Activated T-cell treated with anti-CD3 and anti-CD28 coated beads, Interleukin-2, amount 50 U/mL, for 72 hours (primary cell): ENCODE measurements at regions not wholly inside any gene's neighbourhood (a gene's known extent, or its start where the extent isn't known, plus 50 kb on each side); places are given as distances from the start of the nearest gene placed in this dataset.
"Not testable (repeated sequence)": the region's sequence is repeated elsewhere in the genome, so short reads cannot be mapped to it uniquely, and the experiment has no call there.

Experiments
- ATAC-seq, 2 donors: fragments of 150-1000 bp; cut with Tn5 transposase; replicated peaks in 1 of 2; 2 replicates each; pipeline ENCODE4 v1.10.0; 2021; ENCODE audit warnings: moderate library complexity in 2 of 2, mild to moderate bottlenecking in 1 of 2
- DNase-seq, 2 donors: peaks; one replicate each; pipeline ENCODE4 v3.0.0; 2021 to 2022; ENCODE audit warnings: mixed read lengths in 1 of 2
- H3K27ac Mint-ChIP-seq: one replicate; pipeline ENCODE4 v1.8.0; 2022; ENCODE audit warnings: mild to moderate bottlenecking, moderate library complexity, mixed read lengths
- H3K27me3 Mint-ChIP-seq: one replicate; pipeline ENCODE4 v1.8.0; 2022; ENCODE audit warnings: low read depth, mixed read lengths
- H3K36me3 Mint-ChIP-seq, 2 donors: one replicate each; pipeline ENCODE4 v1.8.0; 2022; ENCODE audit warnings: mixed read lengths in 2 of 2, mild to moderate bottlenecking in 1 of 2; ENCODE audit not compliant: insufficient read depth in 2 of 2
- H3K4me1 Mint-ChIP-seq: one replicate; pipeline ENCODE4 v1.8.0; 2022; ENCODE audit warnings: low read depth, mixed read lengths
- H3K4me3 Mint-ChIP-seq, 2 donors: one replicate each; pipeline ENCODE4 v1.8.0; 2022; ENCODE audit warnings: mild to moderate bottlenecking in 2 of 2, mixed read lengths in 2 of 2, moderate library complexity in 2 of 2
- H3K9me3 Mint-ChIP-seq, 2 donors: one replicate each; pipeline ENCODE4 v1.8.0; 2022; ENCODE audit warnings: mixed read lengths in 2 of 2

GRCh38 chr1:232702911-232703310 is 73.0 kb upstream of the SIPA1L2 start:
- no peak overlapping the region for H3K27ac Mint-ChIP-seq
- H3K4me3 Mint-ChIP-seq = no peak overlapping the region
- ATAC-seq = no peak
- H3K36me3 Mint-ChIP-seq = no peaks in the 10 kb centered on the region
- peaks cover 11% of the 10 kb centered on the region for H3K4me1 Mint-ChIP-seq
- H3K27me3 Mint-ChIP-seq = peaks cover 14% of the 10 kb centered on the region
- H3K9me3 Mint-ChIP-seq = no peaks in the 10 kb centered on the region
- DNase-seq = no peak

- Mint-ChIP-seq H3K4me3 (no peak overlapping the region), H3K4me1 (peaks cover 11% of the 10 kb centered on the region), H3K36me3 (no peaks in the 10 kb centered on the region), H3K27me3 (peaks cover 14% of the 10 kb centered on the region), H3K9me3 (no peaks in the 10 kb centered on the region), H3K27ac (no peak overlapping the region)
- DNase-seq (no peak), ATAC-seq (no peak)
Measured at GRCh38 chr1:232704256-232704655, 74.3 kb upstream of the SIPA1L2 start.

- Mint-ChIP-seq H3K4me1 (peaks cover 11% of the 10 kb centered on the region), H3K9me3 (no peaks in the 10 kb centered on the region), H3K36me3 (no peaks in the 10 kb centered on the region), H3K27me3 (peaks cover 14% of the 10 kb centered on the region), H3K4me3 (no peak overlapping the region), H3K27ac (no peak overlapping the region)
- ATAC-seq (peak in 1 of 2 donors; percentile 32), DNase-seq (no peak)
Measured at GRCh38 chr1:232704694-232705680, 75.1 kb upstream of the SIPA1L2 start.

- Mint-ChIP-seq H3K27me3 (peaks cover 14% of the 10 kb centered on the region), H3K4me1 (peaks cover 11% of the 10 kb centered on the region), H3K36me3 (no peaks in the 10 kb centered on the region), H3K27ac (no peak overlapping the region), H3K9me3 (no peaks in the 10 kb centered on the region), H3K4me3 (no peak overlapping the region)
- DNase-seq (no peak), ATAC-seq (no peak)
Measured at GRCh38 chr1:232705815-232706575, 76.1 kb upstream of the SIPA1L2 start.

GRCh38 chr1:232707142-232707541 is 77.2 kb upstream of the SIPA1L2 start:
- Mint-ChIP-seq H3K4me3 (no peak overlapping the region), H3K27me3 (peaks cover 14% of the 10 kb centered on the region), H3K27ac (no peak overlapping the region), H3K9me3 (no peaks in the 10 kb centered on the region), H3K4me1 (peaks cover 11% of the 10 kb centered on the region), H3K36me3 (no peaks in the 10 kb centered on the region)
- no peak for DNase-seq
- no peak for ATAC-seq

- DNase-seq (no peak), ATAC-seq (no peak)
- Mint-ChIP-seq H3K27ac (no peak overlapping the region), H3K4me1 (peaks cover 10% of the 10 kb centered on the region), H3K4me3 (no peak overlapping the region), H3K36me3 (peaks cover 0 to 2% of the 10 kb centered on the region in 2 donors), H3K27me3 (peaks cover 14% of the 10 kb centered on the region), H3K9me3 (no peaks in the 10 kb centered on the region)
Measured at GRCh38 chr1:232709386-232709785, 79.5 kb upstream of the SIPA1L2 start.

GRCh38 chr1:232711996-232712395 is 82.1 kb upstream of the SIPA1L2 start:
- DNase-seq (no peak), ATAC-seq (no peak)
- H3K27ac Mint-ChIP-seq = no peak overlapping the region
- peaks cover 0 to 2% of the 10 kb centered on the region in 2 donors for H3K36me3 Mint-ChIP-seq
- no peak overlapping the region for H3K4me3 Mint-ChIP-seq
- H3K9me3 Mint-ChIP-seq = no peaks in the 10 kb centered on the region
- no peaks in the 10 kb centered on the region for H3K4me1 Mint-ChIP-seq
- peaks cover 2% of the 10 kb centered on the region for H3K27me3 Mint-ChIP-seq

GRCh38 chr1:232713785-232714184 is 83.9 kb upstream of the SIPA1L2 start:
- ATAC-seq = no peak
- H3K36me3 Mint-ChIP-seq = peaks cover 0 to 8% of the 10 kb centered on the region in 2 donors
- no peak overlapping the region for H3K4me3 Mint-ChIP-seq
- H3K27me3 Mint-ChIP-seq = peaks cover 14% of the 10 kb centered on the region
- no peak overlapping the region for H3K27ac Mint-ChIP-seq
- peaks cover 7 to 10% of the 10 kb centered on the region in 2 donors for H3K9me3 Mint-ChIP-seq
- no peak for DNase-seq
- H3K4me1 Mint-ChIP-seq = no peaks in the 10 kb centered on the region

GRCh38 chr1:232715154-232715553 is 85.2 kb upstream of the SIPA1L2 start:
- Mint-ChIP-seq H3K4me3 (no peak overlapping the region), H3K36me3 (peaks cover under 1 to 8% of the 10 kb centered on the region in 2 donors), H3K27me3 (peaks cover 17% of the 10 kb centered on the region), H3K9me3 (peaks cover 8 to 14% of the 10 kb centered on the region in 2 donors), H3K4me1 (no peaks in the 10 kb centered on the region), H3K27ac (no peak overlapping the region)
- DNase-seq (no peak), ATAC-seq (no peak)

- not testable (repeated sequence) for H3K36me3 Mint-ChIP-seq, ATAC-seq, H3K4me3 Mint-ChIP-seq, H3K4me1 Mint-ChIP-seq, DNase-seq, H3K27ac Mint-ChIP-seq
- Mint-ChIP-seq H3K27me3 (peaks cover 33% of the 10 kb centered on the region), H3K9me3 (peaks cover 10 to 18% of the 10 kb centered on the region in 2 donors)
Measured at GRCh38 chr1:232717911-232718310, 87.3 kb upstream of the MAP10 start.

GRCh38 chr1:232718928-232719927 is 86.0 kb upstream of the MAP10 start:
- DNase-seq (no peak), ATAC-seq (no peak)
- no peak overlapping the region for H3K4me3 Mint-ChIP-seq
- H3K27ac Mint-ChIP-seq = no peak overlapping the region
- no peaks in the 10 kb centered on the region for H3K4me1 Mint-ChIP-seq
- H3K9me3 Mint-ChIP-seq = peaks cover 10 to 18% of the 10 kb centered on the region in 2 donors
- peaks cover 33% of the 10 kb centered on the region for H3K27me3 Mint-ChIP-seq
- H3K36me3 Mint-ChIP-seq = peaks cover 2 to 7% of the 10 kb centered on the region in 2 donors

GRCh38 chr1:232722626-232723025 is 82.6 kb upstream of the MAP10 start:
- Mint-ChIP-seq H3K4me1 (peaks cover 11% of the 10 kb centered on the region), H3K9me3 (peaks cover 8 to 13% of the 10 kb centered on the region in 2 donors), H3K36me3 (peaks cover 2 to 4% of the 10 kb centered on the region in 2 donors), H3K4me3 (no peak overlapping the region), H3K27ac (no peak overlapping the region), H3K27me3 (peaks cover 26% of the 10 kb centered on the region)
- ATAC-seq (no peak), DNase-seq (no peak)
